ENCODE measurements at regions not wholly inside any gene's neighbourhood (a gene's known extent, or its start where the extent isn't known, plus 50 kb on each side); places are given as distances from the start of the nearest gene placed in this dataset.

DNA sequence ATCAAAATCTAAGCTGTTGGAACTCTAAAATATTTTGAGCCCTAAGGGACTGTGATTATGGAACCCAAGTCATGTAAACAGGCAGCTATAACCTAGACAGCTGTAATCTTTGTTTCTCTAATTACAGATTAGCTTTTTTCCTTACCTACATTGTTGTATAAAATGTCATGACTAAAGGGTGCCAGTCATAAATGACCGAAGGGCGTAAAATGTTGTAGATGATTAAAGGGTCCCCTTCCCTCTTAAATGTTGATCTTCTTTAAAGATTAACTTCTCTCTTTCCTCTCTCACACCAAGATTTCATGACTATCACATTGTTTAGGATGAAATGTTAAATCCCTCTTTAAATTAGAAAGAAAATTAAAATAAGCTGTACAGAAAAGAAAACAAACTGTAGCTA is 659.4 kb upstream of the NR3C2 start:
- no peak for ATAC-seq
- no CpG with 5 or more reads among the region's 2 CpGs for WGBS (ENCODE audit: insufficient coverage)
- no peaks in the 10 kb centered on the region for H3K36me3 ChIP-seq (ENCODE audit: control insufficient read depth, insufficient read depth, low read length)
- no peak overlapping the region for H3K4me3 Mint-ChIP-seq
- no peaks in the 10 kb centered on the region for H3K27me3 Mint-ChIP-seq (ENCODE audit: low read depth in 2 of 2)
- peaks cover 7% of the 10 kb centered on the region for H3K36me3 Mint-ChIP-seq
- no peaks in the 10 kb centered on the region for H3K4me1 Mint-ChIP-seq
- H3K4me3 ChIP-seq (ENCODE audit: low read length) = no peak overlapping the region
- H3K27ac ChIP-seq (ENCODE audit: low read length) = no peak overlapping the region
- no peak for DNase-seq
- TF ChIP-seq, protein P1, sequence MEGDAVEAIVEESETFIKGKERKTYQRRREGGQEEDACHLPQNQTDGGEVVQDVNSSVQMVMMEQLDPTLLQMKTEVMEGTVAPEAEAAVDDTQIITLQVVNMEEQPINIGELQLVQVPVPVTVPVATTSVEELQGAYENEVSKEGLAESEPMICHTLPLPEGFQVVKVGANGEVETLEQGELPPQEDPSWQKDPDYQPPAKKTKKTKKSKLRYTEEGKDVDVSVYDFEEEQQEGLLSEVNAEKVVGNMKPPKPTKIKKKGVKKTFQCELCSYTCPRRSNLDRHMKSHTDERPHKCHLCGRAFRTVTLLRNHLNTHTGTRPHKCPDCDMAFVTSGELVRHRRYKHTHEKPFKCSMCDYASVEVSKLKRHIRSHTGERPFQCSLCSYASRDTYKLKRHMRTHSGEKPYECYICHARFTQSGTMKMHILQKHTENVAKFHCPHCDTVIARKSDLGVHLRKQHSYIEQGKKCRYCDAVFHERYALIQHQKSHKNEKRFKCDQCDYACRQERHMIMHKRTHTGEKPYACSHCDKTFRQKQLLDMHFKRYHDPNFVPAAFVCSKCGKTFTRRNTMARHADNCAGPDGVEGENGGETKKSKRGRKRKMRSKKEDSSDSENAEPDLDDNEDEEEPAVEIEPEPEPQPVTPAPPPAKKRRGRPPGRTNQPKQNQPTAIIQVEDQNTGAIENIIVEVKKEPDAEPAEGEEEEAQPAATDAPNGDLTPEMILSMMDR (IDR thresholded peaks at IDR 0.05) = no peak
- H3K27me3 ChIP-seq (ENCODE audit: control insufficient read depth, insufficient read depth, low read length) = no peaks in the 10 kb centered on the region
- H3K4me1 ChIP-seq (ENCODE audit: control insufficient read depth, insufficient read depth, low read length) = no peaks in the 10 kb centered on the region
- H3K9me3 Mint-ChIP-seq = peaks cover 16 to 23% of the 10 kb centered on the region in 2 donors
- H3K27ac Mint-ChIP-seq = no peak overlapping the region
- H3K9me3 ChIP-seq (ENCODE audit: control insufficient read depth, insufficient read depth, low read length) = no peaks in the 10 kb centered on the region
- intact Hi-C loops (cut with micrococcal nuclease) = no loop called here

DNA sequence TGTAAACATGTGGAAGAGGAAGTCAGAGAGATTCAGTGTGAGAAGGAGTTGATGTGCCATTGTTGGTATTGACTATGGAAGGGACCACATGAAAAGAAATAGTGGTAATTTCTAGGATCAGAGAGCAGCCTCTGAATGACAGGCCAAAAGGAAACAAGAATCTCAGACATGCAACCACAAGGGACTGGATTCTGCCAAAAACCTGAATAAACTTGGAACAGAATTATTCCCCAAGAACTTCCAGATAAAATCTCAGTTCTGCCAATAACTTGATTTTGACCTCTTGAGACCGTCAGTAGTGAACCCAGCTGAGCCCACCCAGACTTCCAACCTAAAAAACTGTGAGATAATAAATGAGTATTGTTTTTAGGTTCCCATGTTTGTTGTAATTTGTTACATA is 653.6 kb upstream of the NR3C2 start:
- intact Hi-C loops (cut with micrococcal nuclease) = no loop called here
- peaks cover 7% of the 10 kb centered on the region for H3K36me3 Mint-ChIP-seq
- TF ChIP-seq, protein P1 (IDR thresholded peaks at IDR 0.05) = no peak
- no peaks in the 10 kb centered on the region for H3K4me1 Mint-ChIP-seq
- no peak for DNase-seq
- H3K27ac ChIP-seq (ENCODE audit: low read length) = no peak overlapping the region
- no peaks in the 10 kb centered on the region for H3K4me1 ChIP-seq (ENCODE audit: control insufficient read depth, insufficient read depth, low read length)
- no peaks in the 10 kb centered on the region for H3K27me3 Mint-ChIP-seq (ENCODE audit: low read depth in 2 of 2)
- H3K27ac Mint-ChIP-seq = no peak overlapping the region
- H3K27me3 ChIP-seq (ENCODE audit: control insufficient read depth, insufficient read depth, low read length) = no peaks in the 10 kb centered on the region
- no peak overlapping the region for H3K4me3 Mint-ChIP-seq
- no peak overlapping the region for H3K4me3 ChIP-seq (ENCODE audit: low read length)
- no peak for ATAC-seq
- no peaks in the 10 kb centered on the region for H3K9me3 ChIP-seq (ENCODE audit: control insufficient read depth, insufficient read depth, low read length)
- peaks cover 21 to 26% of the 10 kb centered on the region in 2 donors for H3K9me3 Mint-ChIP-seq
- H3K36me3 ChIP-seq (ENCODE audit: control insufficient read depth, insufficient read depth, low read length) = no peaks in the 10 kb centered on the region
- no CpG with 5 or more reads among the region's 1 CpG for WGBS (ENCODE audit: insufficient coverage)

DNA sequence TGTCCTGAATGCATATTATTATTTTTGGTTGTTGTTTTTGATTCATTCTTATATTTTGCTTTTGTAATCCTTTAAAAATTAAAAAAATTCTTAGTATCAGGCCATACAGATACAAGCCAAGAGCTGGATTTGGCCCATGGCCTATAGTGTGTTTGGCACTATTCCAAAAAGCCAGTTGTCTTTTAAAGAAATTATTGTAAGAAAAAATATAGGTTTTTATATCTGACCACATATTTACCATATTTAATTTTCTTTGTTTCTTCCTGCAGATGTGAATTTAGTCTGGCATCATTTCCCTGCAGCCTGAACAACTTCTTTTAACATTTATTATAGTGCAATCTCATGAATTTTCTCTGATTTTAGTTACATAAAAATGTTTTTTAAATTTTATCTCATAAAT is 652.8 kb upstream of the NR3C2 start:
- H3K27ac Mint-ChIP-seq = no peak overlapping the region
- H3K9me3 Mint-ChIP-seq = peaks cover 21 to 23% of the 10 kb centered on the region in 2 donors
- no peak overlapping the region for H3K27ac ChIP-seq (ENCODE audit: low read length)
- no peaks in the 10 kb centered on the region for H3K9me3 ChIP-seq (ENCODE audit: control insufficient read depth, insufficient read depth, low read length)
- H3K36me3 ChIP-seq (ENCODE audit: control insufficient read depth, insufficient read depth, low read length) = no peaks in the 10 kb centered on the region
- H3K4me1 Mint-ChIP-seq = no peaks in the 10 kb centered on the region
- no peak overlapping the region for H3K4me3 Mint-ChIP-seq
- no peaks in the 10 kb centered on the region for H3K27me3 ChIP-seq (ENCODE audit: control insufficient read depth, insufficient read depth, low read length)
- no peaks in the 10 kb centered on the region for H3K4me1 ChIP-seq (ENCODE audit: control insufficient read depth, insufficient read depth, low read length)
- no peak for DNase-seq
- peaks cover 7% of the 10 kb centered on the region for H3K36me3 Mint-ChIP-seq
- intact Hi-C loops (cut with micrococcal nuclease) = no loop called here
- no peak for ATAC-seq
- TF ChIP-seq, protein P1 (IDR thresholded peaks at IDR 0.05) = no peak
- H3K27me3 Mint-ChIP-seq (ENCODE audit: low read depth in 2 of 2) = no peaks in the 10 kb centered on the region
- no peak overlapping the region for H3K4me3 ChIP-seq (ENCODE audit: low read length)

DNA sequence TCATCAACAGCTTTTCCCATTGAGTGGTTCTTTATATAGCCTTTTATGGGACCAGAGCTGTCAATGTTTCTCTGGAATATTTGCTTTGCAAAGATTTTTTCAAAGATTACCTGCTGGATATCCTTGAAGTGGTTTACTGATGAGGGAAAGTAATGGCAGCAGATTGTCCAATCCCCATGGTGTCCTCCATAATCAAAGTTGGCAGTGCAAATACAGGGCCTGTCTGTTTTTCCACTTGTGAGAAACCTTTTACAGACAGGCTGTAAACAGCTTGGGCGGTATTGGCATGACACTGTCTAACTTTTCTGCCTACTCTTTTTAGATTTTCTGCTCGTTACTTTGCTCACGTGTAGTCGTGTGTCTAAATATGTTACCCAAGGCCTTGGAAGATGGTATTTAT is 641.9 kb upstream of the NR3C2 start:
- H3K9me3 Mint-ChIP-seq = peaks cover 4 to 12% of the 10 kb centered on the region in 2 donors
- H3K36me3 Mint-ChIP-seq = no peaks in the 10 kb centered on the region
- intact Hi-C loops (cut with micrococcal nuclease) = no loop called here
- ATAC-seq (no peak), DNase-seq (no peak)
- no peaks in the 10 kb centered on the region for H3K27me3 Mint-ChIP-seq (ENCODE audit: low read depth in 2 of 2)
- no peaks in the 10 kb centered on the region for H3K36me3 ChIP-seq (ENCODE audit: control insufficient read depth, insufficient read depth, low read length)
- H3K4me1 Mint-ChIP-seq = no peaks in the 10 kb centered on the region
- H3K4me3 ChIP-seq (ENCODE audit: low read length) = no peak overlapping the region
- no peaks in the 10 kb centered on the region for H3K27me3 ChIP-seq (ENCODE audit: control insufficient read depth, insufficient read depth, low read length)
- H3K27ac Mint-ChIP-seq = no peak overlapping the region
- no peaks in the 10 kb centered on the region for H3K9me3 ChIP-seq (ENCODE audit: control insufficient read depth, insufficient read depth, low read length)
- H3K27ac ChIP-seq (ENCODE audit: low read length) = no peak overlapping the region
- H3K4me3 Mint-ChIP-seq = no peak overlapping the region
- WGBS (ENCODE audit: insufficient coverage) = 90% methylated on average over 4 of the region's 4 CpGs
- TF ChIP-seq, protein P1 (IDR thresholded peaks at IDR 0.05) = no peak
- H3K4me1 ChIP-seq (ENCODE audit: control insufficient read depth, insufficient read depth, low read length) = no peaks in the 10 kb centered on the region

Measured in natural killer cell (primary cell).